Activated CD4-positive, CD25-positive, alpha-beta regulatory T cell treated with anti-CD3 and anti-CD28 coated beads, Interleukin-2, amount 50 U/mL, for 72 hours (primary cell): ENCODE measurements at regions not wholly inside any gene's neighbourhood (a gene's known extent, or its start where the extent isn't known, plus 50 kb on each side); places are given as distances from the start of the nearest gene placed in this dataset.

Experiments used
- DNase-seq: peaks from one replicate; pipeline ENCODE4 v3.0.0; 2021

- DNase-seq: no peak
These were observed 720.3 kb upstream of the ID2 start for GRCh38 chr2:7961550-7961949.

GRCh38 chr2:7962161-7962560, 719.7 kb upstream of the ID2 start:
- no peak for DNase-seq

GRCh38 chr2:7963787-7964186, 718.1 kb upstream of the ID2 start:
- DNase-seq: no peak

- DNase-seq: no peak
These were observed 715.8 kb upstream of the ID2 start for GRCh38 chr2:7966032-7966431.

GRCh38 chr2:7967707-7968405, 714.0 kb upstream of the ID2 start:
- DNase-seq: no peak

- DNase-seq: no peak
These were observed 711.9 kb upstream of the ID2 start for GRCh38 chr2:7969756-7970515.

- no peak for DNase-seq
These were observed 710.6 kb upstream of the ID2 start for GRCh38 chr2:7971248-7971647.

GRCh38 chr2:7971841-7972240, 710.0 kb upstream of the ID2 start:
- no peak for DNase-seq

GRCh38 chr2:7972670-7973069, 709.2 kb upstream of the ID2 start:
- DNase-seq: no peak

- no peak for DNase-seq
These were observed 707.9 kb upstream of the ID2 start for GRCh38 chr2:7973801-7974480.

- no peak for DNase-seq
These were observed 706.9 kb upstream of the ID2 start for GRCh38 chr2:7974936-7975335.

GRCh38 chr2:7976206-7976605, 705.6 kb upstream of the ID2 start:
- DNase-seq: no peak

GRCh38 chr2:7977981-7978380, 703.9 kb upstream of the ID2 start:
- DNase-seq: no peak

GRCh38 chr2:7982054-7982453, 699.8 kb upstream of the ID2 start:
- no peak for DNase-seq

- no peak for DNase-seq
These were observed 698.4 kb upstream of the ID2 start for GRCh38 chr2:7983451-7983850.

GRCh38 chr2:7983912-7984311, 697.9 kb upstream of the ID2 start:
- DNase-seq: no peak

GRCh38 chr2:7984693-7985353, 697.0 kb upstream of the ID2 start:
- DNase-seq: no peak

- no peak for DNase-seq
These were observed 695.4 kb upstream of the ID2 start for GRCh38 chr2:7986431-7986830.

- DNase-seq: no peak
These were observed 693.9 kb upstream of the ID2 start for GRCh38 chr2:7987992-7988391.

- no peak for DNase-seq
These were observed 693.4 kb upstream of the ID2 start for GRCh38 chr2:7988440-7988839.

GRCh38 chr2:7989823-7990222, 692.0 kb upstream of the ID2 start:
- no peak for DNase-seq

GRCh38 chr2:7992612-7993602, 688.9 kb upstream of the ID2 start:
- no peak for DNase-seq
